Right lobe of liver (tissue), 6 donors: ENCODE measurements at regions not wholly inside any gene's neighbourhood (a gene's known extent, or its start where the extent isn't known, plus 50 kb on each side); places are given as distances from the start of the nearest gene placed in this dataset.
A peak's percentile ranks its signal among the peaks of the same experiment; 100 is the strongest.
"Not testable (repeated sequence)": the region's sequence is repeated elsewhere in the genome, so short reads cannot be mapped to it uniquely, and the experiment has no call there.

Experiments
- ATAC-seq, 4 donors: fragments of 200-7000 bp; cut with Tn5 transposase; one replicate each; pipeline ENCODE4 v1.9.1; 2020; ENCODE audit warnings: mild to moderate bottlenecking in 4 of 4, moderate library complexity in 4 of 4
- DNase-seq, 3 donors: peaks; one replicate each; pipeline ENCODE4 v3.0.0-alpha.2; 2020
- H3K27ac ChIP-seq, 3 donors: fragments of 200-600 bp; one replicate each; pipeline ENCODE4 v1.8.0; 2022
- H3K27me3 ChIP-seq, 2 donors: fragments of 200-600 bp; one replicate each; pipeline ENCODE4 v1.8.0; 2022
- H3K36me3 ChIP-seq, 4 donors: fragments of 200-600 bp; sonication (generic) in 1 of 4; one replicate each; pipeline versions ENCODE4 v1.5.1 to v1.8.0; 2017 to 2022; ENCODE audit warnings: control low read depth in 1 of 4
- H3K4me1 ChIP-seq, 4 donors: fragments of 200-600 bp; sonication (generic) in 1 of 4; one replicate each; pipeline versions ENCODE4 v1.5.1 to v1.8.0; 2017 to 2022; ENCODE audit warnings: control low read depth in 1 of 4
- H3K4me3 ChIP-seq, 3 donors: fragments of 200-600 bp; one replicate each; pipeline ENCODE4 v1.8.0; 2022
- H3K9me3 ChIP-seq, 4 donors: fragments of 200-600 bp; sonication (generic) in 1 of 4; one replicate each; pipeline versions ENCODE4 v1.5.1 to v1.8.0; 2017 to 2022; ENCODE audit warnings: control low read depth in 1 of 4
- CTCF ChIP-seq, 4 donors: fragments of 200-600 bp in 3 of 4; fragments of 450-650 bp in 1 of 4; IDR thresholded peaks; one replicate each; pipeline versions ENCODE4 v1.5.1 to v1.8.0; 2016 to 2022; ENCODE audit warnings: antibody characterized with exemption in 4 of 4, mild to moderate bottlenecking in 2 of 4
- POLR2A ChIP-seq: fragments of 450-650 bp; IDR thresholded peaks from one replicate; pipeline ENCODE4 v1.6.1; 2017; ENCODE audit warnings: antibody characterized with exemption, mild to moderate bottlenecking
- WGBS: methylation state at CpG from one replicate; pipeline ENCODE4 v1.1.6; 2018; ENCODE audit warnings: low coverage, low lambda C conversion rate; ENCODE audit not compliant: insufficient coverage; ENCODE audit errors: missing lambda C conversion rate; 5-methylcytosine and 5-hydroxymethylcytosine counted together
- intact Hi-C, 2 donors: fragments of 100-400 bp; cut with DNase I; formaldehyde crosslinking; loops; one replicate each; pipeline versions ENCODE4 v1.11.2 to v1.14.1; 2022
- donor health status: DM: no; HTN: yes; CAD: no.
- donor health status: DM: no; HTN: no; CAD: no.
- donor health status: DM: no; HTN: no; CAD: no.
- donor health status: DM: no; HTN: yes; CAD: no.
- donor health status: DM: no; HTN: yes; CAD: no.

GRCh38 chr17:12227547-12227946 is 206.9 kb downstream of the MAP2K4 start:
- no peaks in the 10 kb centered on the region for H3K9me3 ChIP-seq
- 50% methylated on average over 7 of the region's 7 CpGs for whole genome bisulfite sequencing
- intact Hi-C loops: no loop called here
- H3K36me3 ChIP-seq: no peaks in the 10 kb centered on the region
- no peaks in the 10 kb centered on the region for H3K27me3 ChIP-seq
- no peak for DNase-seq
- no peak overlapping the region for H3K4me3 ChIP-seq
- no peak for TF ChIP-seq POLR2A
- no peak for TF ChIP-seq CTCF (IDR thresholded peaks at IDR 0.05)
- ATAC-seq: no peak
- no peak overlapping the region for H3K27ac ChIP-seq
- H3K4me1 ChIP-seq: no peaks in the 10 kb centered on the region

- no peak for DNase-seq
- intact Hi-C loops: no loop called here
- no peak overlapping the region for H3K4me3 ChIP-seq
- no peaks in the 10 kb centered on the region for H3K9me3 ChIP-seq
- no peaks in the 10 kb centered on the region for H3K4me1 ChIP-seq
- 51% methylated on average over 2 of the region's 5 CpGs for WGBS
- H3K27me3 ChIP-seq: no peaks in the 10 kb centered on the region
- no peak for TF ChIP-seq CTCF (IDR thresholded peaks at IDR 0.05)
- TF ChIP-seq POLR2A: no peak
- H3K27ac ChIP-seq: no peak overlapping the region
- H3K36me3 ChIP-seq: no peaks in the 10 kb centered on the region
- ATAC-seq: no peak
Measured at GRCh38 chr17:12229335-12229734, 208.7 kb downstream of the MAP2K4 start.

- TF ChIP-seq CTCF (IDR thresholded peaks at IDR 0.05) (no peak), POLR2A (no peak)
- no peak for DNase-seq
- WGBS: 45% methylated on average over 4 of the region's 4 CpGs
- Histone ChIP-seq H3K36me3 (no peaks in the 10 kb centered on the region), H3K27me3 (no peaks in the 10 kb centered on the region), H3K9me3 (no peaks in the 10 kb centered on the region), H3K4me1 (no peaks in the 10 kb centered on the region), H3K27ac (no peak overlapping the region), H3K4me3 (no peak overlapping the region)
- intact Hi-C loops: no loop called here
- ATAC-seq: peak in 1 of 4 donors; percentile 42
Measured at GRCh38 chr17:12230481-12231354, 210.0 kb downstream of the MAP2K4 start.

GRCh38 chr17:12231355-12231682 is 210.6 kb downstream of the MAP2K4 start:
- no peak overlapping the region for H3K27ac ChIP-seq
- H3K4me1 ChIP-seq: no peaks in the 10 kb centered on the region
- DNase-seq (no peak), ATAC-seq (no peak)
- H3K27me3 ChIP-seq: no peaks in the 10 kb centered on the region
- intact Hi-C loops: no loop called here
- 49% methylated on average over 2 of the region's 2 CpGs for WGBS
- H3K36me3 ChIP-seq: no peaks in the 10 kb centered on the region
- no peaks in the 10 kb centered on the region for H3K9me3 ChIP-seq
- TF ChIP-seq CTCF (IDR thresholded peaks at IDR 0.05) (no peak), POLR2A (no peak)
- H3K4me3 ChIP-seq: no peak overlapping the region

- 67% methylated on average over 3 of the region's 5 CpGs for WGBS
- H3K36me3 ChIP-seq, H3K9me3 ChIP-seq, intact Hi-C loops, DNase-seq, ATAC-seq, H3K27me3 ChIP-seq, H3K4me3 ChIP-seq, H3K27ac ChIP-seq, H3K4me1 ChIP-seq: not testable (repeated sequence)
Measured at GRCh38 chr17:12239021-12239420, 218.3 kb downstream of the MAP2K4 start.
